ENCODE measurements at regions not wholly inside any gene's neighbourhood (a gene's known extent, or its start where the extent isn't known, plus 50 kb on each side); places are given as distances from the start of the nearest gene placed in this dataset.

DNA sequence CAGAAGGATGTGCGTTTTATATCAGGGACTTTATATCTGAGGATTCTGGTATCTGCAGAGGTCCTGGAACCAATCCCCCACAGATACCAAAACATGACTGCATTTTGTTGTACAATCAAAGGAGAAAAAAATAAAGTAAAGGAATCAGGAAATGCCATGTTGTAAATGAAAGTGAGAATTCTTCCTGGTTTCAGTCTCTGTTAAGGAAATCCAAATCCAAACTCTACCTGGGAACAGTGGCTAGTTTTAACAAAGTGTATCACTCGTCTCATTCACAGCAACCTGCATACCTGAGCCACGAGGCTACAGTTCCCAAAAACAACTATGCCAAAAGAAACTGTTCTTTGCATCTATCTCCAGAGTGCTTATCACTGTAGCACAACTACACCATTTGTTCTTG lies 77.3 kb upstream of the ATF3 start:
- no peak for TF ChIP-seq CTCF (IDR thresholded peaks at IDR 0.05; ENCODE audit: control extremely low read depth, extremely low read depth, low read depth, missing control alignments)
- ChIA-PET CTCF (no interaction called here), POLR2A (no interaction called here)
- DNase-seq (ENCODE audit: extremely low spot score), result no peak

- no peak for DNase-seq (ENCODE audit: extremely low spot score)
- POLR2A ChIA-PET, result no interaction called here
- CTCF ChIA-PET, result interaction anchor here (1.7 to 2.1 kb wide), 2 partner anchors 9 to 54 kb away, joined by 4 to 6 read pairs; no protein-coding TSS in a partner anchor
- no peak for TF ChIP-seq CTCF (IDR thresholded peaks at IDR 0.05; ENCODE audit: control extremely low read depth, extremely low read depth, low read depth, missing control alignments)
These were observed 76.8 kb upstream of the ATF3 start for GRCh38 chr1:212531796-212532195.

DNA sequence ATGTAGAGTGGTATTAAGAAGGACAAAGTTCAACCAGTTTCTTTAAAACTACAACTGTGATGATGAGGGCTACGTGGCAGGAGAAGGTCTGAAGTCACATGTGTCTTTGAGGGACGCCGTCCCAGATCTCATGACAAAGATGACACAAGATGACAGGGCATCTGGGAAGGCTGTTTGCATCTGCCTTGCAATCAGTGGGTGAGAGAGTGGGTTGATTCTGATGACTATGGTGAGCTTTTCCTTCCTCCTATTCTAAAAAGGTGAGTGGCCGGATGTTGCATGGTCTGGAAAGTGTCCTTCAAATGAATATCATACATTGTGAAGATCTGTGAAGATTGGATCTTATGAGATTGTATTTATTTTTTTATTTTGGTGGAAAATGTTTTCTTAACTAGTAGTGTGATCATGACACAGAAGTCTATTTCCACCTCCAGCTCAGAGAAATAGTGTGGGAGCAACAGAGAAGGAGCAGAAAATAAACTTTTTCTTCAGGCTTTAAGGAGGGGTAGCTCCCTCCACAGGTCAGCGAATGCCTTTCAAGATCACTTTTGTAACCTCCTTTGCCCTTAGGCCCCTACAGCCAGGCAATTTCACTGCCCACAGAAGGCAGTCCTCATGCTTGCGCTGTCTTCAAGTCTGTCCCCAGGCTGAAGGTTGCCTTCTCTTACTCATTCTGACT lies 76.0 kb upstream of the ATF3 start:
- DNase-seq (ENCODE audit: extremely low spot score), result no peak
- POLR2A ChIA-PET, result no interaction called here
- no peak for TF ChIP-seq CTCF (IDR thresholded peaks at IDR 0.05; ENCODE audit: control extremely low read depth, extremely low read depth, low read depth, missing control alignments)
- CTCF ChIA-PET, result interaction anchor here (1.5 to 2.1 kb wide), 3 partner anchors 10 to 55 kb away, joined by 3 to 6 read pairs (median 4); no protein-coding TSS in a partner anchor

- POLR2A ChIA-PET, result no interaction called here
- CTCF ChIA-PET, result interaction anchor here (1.5 to 2.1 kb wide), 3 partner anchors 11 to 55 kb away, joined by 3 to 6 read pairs (median 4); no protein-coding TSS in a partner anchor
- DNase-seq (ENCODE audit: extremely low spot score), result no peak
- no peak for TF ChIP-seq CTCF (IDR thresholded peaks at IDR 0.05; ENCODE audit: control extremely low read depth, extremely low read depth, low read depth, missing control alignments)
These were observed 75.4 kb upstream of the ATF3 start for GRCh38 chr1:212533148-212533517.

DNA sequence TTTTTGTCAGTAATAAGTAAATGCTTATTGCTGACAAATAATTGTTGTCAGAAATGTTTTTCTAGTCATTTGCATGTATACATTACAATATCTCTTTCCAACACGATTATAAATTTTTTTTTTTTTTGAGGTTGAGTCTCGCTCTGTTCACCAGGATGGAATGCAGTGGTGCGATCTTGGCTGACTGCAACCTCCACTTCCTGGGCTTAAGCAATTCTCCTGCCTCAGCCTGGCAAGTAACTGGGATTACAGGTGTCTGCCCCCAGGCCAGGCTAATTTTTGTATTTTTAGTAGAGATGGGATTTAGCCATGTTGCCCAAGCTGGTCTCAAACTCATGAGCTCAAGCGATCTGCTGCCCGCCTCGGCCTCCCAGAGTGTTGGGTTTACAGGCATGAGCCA lies 72.0 kb upstream of the ATF3 start:
- ChIA-PET CTCF (interaction anchor here (1.9 kb wide), 1 partner anchor 18 kb away, joined by 5 read pairs; no protein-coding TSS in a partner anchor), POLR2A (no interaction called here)
- DNase-seq (ENCODE audit: extremely low spot score), result no peak
- TF ChIP-seq CTCF (IDR thresholded peaks at IDR 0.05; ENCODE audit: control extremely low read depth, extremely low read depth, low read depth, missing control alignments), result no peak

DNA sequence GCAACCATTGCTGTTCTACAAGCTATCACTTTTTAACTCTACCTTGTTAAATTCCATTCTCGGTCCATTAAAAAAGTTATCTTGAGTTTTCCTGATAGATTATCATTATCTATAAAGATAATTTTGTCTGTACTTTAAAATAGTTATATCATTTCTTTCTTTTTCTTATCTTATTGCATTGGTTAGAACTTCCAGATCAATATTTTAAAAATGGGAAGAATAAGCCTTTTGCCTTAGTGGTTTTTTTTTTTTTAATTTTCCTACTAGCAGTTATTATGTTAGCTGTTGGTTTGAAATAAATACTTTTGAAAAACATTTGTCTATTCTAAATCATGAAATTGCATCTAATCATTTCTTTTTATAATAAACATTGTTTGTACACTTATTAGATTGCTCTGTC lies 71.0 kb upstream of the ATF3 start:
- ChIA-PET CTCF (interaction anchor here (0.9 to 3.5 kb wide), 4 partner anchors 11 to 81 kb away, joined by 3 to 16 read pairs (median 4); no protein-coding TSS in a partner anchor), POLR2A (no interaction called here)
- no peak for TF ChIP-seq CTCF (IDR thresholded peaks at IDR 0.05; ENCODE audit: control extremely low read depth, extremely low read depth, low read depth, missing control alignments)
- no peak for DNase-seq (ENCODE audit: extremely low spot score)

All from GM10248 (cell line).